RWPE2 (cell line): ENCODE measurements at regions not wholly inside any gene's neighbourhood (a gene's known extent, or its start where the extent isn't known, plus 50 kb on each side); places are given as distances from the start of the nearest gene placed in this dataset.
A peak's percentile ranks its signal among the peaks of the same experiment; 100 is the strongest.

Experiments
- ATAC-seq: fragments of 200-7000 bp; cut with Tn5 transposase; 3 replicates; pipeline ENCODE4 v1.9.1; 2021; ENCODE audit warnings: low read depth
- DNase-seq: peaks from one replicate; pipeline ENCODE4 v3.0.0-alpha.2; 2020; ENCODE audit warnings: low spot score
- H3K27ac ChIP-seq: fragments of 450-650 bp; 2 replicates; pipeline ENCODE4 v1.5.1; 2017; ENCODE audit warnings: mild to moderate bottlenecking; ENCODE audit not compliant: poor library complexity, severe bottlenecking
- H3K27me3 ChIP-seq: fragments of 250-450 bp; sonication (Bioruptor Pico); 2 replicates; pipeline ENCODE4 v1.5.1; 2021; ENCODE audit warnings: mild to moderate bottlenecking, moderate library complexity; ENCODE audit not compliant: insufficient read depth, poor library complexity, severe bottlenecking
- H3K36me3 ChIP-seq: fragments of 250-450 bp; sonication (Bioruptor Pico); 2 replicates; pipeline ENCODE4 v1.5.1; 2020; ENCODE audit warnings: low read depth, mild to moderate bottlenecking, moderate library complexity
- H3K4me1 ChIP-seq: fragments of 250-450 bp; sonication (Bioruptor Pico); 2 replicates; pipeline ENCODE4 v1.5.1; 2021; ENCODE audit warnings: mild to moderate bottlenecking, moderate library complexity; ENCODE audit not compliant: insufficient read depth, poor library complexity, severe bottlenecking
- H3K4me3 ChIP-seq: fragments of 250-450 bp; sonication (Bioruptor Pico); 2 replicates; pipeline ENCODE4 v1.5.1; 2021; ENCODE audit warnings: mild to moderate bottlenecking, moderate library complexity; ENCODE audit not compliant: severe bottlenecking
- H3K9me3 ChIP-seq: fragments of 250-450 bp; sonication (Bioruptor Pico); 2 replicates; pipeline ENCODE4 v1.5.1; 2021; ENCODE audit warnings: mild to moderate bottlenecking, moderate library complexity; ENCODE audit not compliant: severe bottlenecking
- TF ChIP-seq, protein P1 (sequence below): fragments of 450-650 bp; IDR thresholded peaks from one replicate; pipeline ENCODE4 v1.5.1; 2017; ENCODE audit warnings: mild to moderate bottlenecking, moderate library complexity; ENCODE audit not compliant: poor library complexity, severe bottlenecking

DNA sequence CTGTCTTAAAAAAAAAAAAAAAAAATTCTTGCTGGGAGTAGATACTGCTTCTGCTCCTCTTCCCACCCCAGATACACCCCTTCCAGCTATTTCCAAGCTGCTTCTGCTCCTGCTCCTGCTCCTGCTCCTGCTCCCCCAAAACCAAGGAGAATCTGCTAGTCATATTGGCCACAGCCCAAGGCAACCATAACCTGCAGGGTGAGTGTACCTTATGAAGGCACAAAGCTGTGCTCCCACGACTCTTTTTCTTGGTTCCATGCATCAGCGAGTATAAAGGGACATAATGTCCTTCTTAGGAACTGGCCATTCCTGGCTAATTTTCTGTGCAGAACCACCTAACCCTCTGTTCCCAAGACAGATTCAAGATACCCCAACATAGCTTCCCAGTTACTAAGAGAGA lies 129.5 kb upstream of the CDK1 start:
- Histone ChIP-seq H3K4me3 (no peak overlapping the region), H3K27ac (no peak overlapping the region), H3K4me1 (no peaks in the 10 kb centered on the region), H3K36me3 (no peaks in the 10 kb centered on the region), H3K27me3 (no peaks in the 10 kb centered on the region), H3K9me3 (no peaks in the 10 kb centered on the region)
- ATAC-seq (no peak), DNase-seq (no peak)
- TF ChIP-seq, protein P1, sequence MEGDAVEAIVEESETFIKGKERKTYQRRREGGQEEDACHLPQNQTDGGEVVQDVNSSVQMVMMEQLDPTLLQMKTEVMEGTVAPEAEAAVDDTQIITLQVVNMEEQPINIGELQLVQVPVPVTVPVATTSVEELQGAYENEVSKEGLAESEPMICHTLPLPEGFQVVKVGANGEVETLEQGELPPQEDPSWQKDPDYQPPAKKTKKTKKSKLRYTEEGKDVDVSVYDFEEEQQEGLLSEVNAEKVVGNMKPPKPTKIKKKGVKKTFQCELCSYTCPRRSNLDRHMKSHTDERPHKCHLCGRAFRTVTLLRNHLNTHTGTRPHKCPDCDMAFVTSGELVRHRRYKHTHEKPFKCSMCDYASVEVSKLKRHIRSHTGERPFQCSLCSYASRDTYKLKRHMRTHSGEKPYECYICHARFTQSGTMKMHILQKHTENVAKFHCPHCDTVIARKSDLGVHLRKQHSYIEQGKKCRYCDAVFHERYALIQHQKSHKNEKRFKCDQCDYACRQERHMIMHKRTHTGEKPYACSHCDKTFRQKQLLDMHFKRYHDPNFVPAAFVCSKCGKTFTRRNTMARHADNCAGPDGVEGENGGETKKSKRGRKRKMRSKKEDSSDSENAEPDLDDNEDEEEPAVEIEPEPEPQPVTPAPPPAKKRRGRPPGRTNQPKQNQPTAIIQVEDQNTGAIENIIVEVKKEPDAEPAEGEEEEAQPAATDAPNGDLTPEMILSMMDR: no peak

DNA sequence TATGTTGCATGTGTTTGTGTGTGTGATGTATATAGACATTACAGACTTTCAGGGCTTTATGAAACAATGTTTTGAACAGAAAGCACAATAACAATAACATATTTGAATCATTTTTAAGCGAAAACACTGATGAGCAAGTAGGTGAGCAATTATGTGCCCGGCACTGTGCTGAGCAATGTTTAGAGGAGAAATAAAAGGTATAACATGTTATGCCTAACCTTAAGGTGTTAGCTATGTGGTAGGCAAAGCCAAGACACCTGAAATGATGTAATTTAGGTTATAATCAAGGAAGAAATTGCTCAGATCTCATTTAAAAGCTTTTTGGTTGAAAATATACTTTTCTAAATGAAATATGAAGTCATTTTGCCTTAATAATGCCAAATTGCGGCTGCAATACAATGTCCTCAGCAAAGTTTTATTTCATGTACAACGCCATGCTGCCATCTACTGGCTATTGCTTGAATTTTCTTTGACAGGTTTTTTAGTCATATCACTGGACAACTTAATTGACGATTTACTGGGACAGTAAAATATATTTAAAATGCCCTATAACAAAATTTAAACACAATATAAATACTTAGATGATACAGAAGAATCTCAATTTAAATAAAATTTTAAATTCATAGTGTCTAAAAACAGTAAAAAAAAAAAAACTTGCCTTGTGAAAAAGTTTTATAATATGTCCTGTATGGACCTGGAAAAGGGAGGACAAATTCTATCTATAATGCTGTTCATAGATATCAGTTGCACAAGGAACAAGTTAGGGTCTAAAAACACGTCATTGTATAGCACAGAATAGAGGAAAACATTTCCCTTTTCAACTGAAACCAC lies 131.1 kb upstream of the CDK1 start:
- ATAC-seq: peak; percentile 40; the same call in 1 of the 3 replicates
- no peak overlapping the region for H3K27ac ChIP-seq
- no peak for DNase-seq
- H3K36me3 ChIP-seq: no peaks in the 10 kb centered on the region
- no peaks in the 10 kb centered on the region for H3K4me1 ChIP-seq
- no peaks in the 10 kb centered on the region for H3K9me3 ChIP-seq
- TF ChIP-seq, protein P1: peak; percentile 85
- H3K4me3 ChIP-seq: no peak overlapping the region
- no peaks in the 10 kb centered on the region for H3K27me3 ChIP-seq

DNA sequence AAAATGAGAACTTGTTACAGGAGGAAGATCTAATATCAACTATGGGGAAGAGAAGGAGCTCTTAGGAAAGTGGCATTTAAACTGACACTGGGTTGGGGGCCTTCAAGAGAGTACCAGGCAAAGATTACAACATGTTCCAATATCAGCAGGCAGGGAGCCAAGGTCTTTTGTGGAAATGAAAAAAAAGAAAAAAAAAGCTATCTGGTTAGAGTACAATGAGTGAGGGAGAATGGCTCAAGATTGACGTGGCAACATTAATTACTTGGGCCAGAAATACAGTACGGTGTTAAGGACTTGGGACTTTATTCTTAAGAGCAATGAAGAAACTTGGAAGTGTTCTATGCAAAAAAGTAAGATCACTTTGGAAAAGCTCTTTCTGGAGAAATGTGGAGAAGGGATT lies 132.3 kb upstream of the CDK1 start:
- no peak for ATAC-seq
- H3K4me1 ChIP-seq: no peaks in the 10 kb centered on the region
- H3K27me3 ChIP-seq: no peaks in the 10 kb centered on the region
- H3K27ac ChIP-seq: no peak overlapping the region
- no peak for DNase-seq
- TF ChIP-seq, protein P1: no peak
- no peaks in the 10 kb centered on the region for H3K36me3 ChIP-seq
- H3K9me3 ChIP-seq: no peaks in the 10 kb centered on the region
- no peak overlapping the region for H3K4me3 ChIP-seq

DNA sequence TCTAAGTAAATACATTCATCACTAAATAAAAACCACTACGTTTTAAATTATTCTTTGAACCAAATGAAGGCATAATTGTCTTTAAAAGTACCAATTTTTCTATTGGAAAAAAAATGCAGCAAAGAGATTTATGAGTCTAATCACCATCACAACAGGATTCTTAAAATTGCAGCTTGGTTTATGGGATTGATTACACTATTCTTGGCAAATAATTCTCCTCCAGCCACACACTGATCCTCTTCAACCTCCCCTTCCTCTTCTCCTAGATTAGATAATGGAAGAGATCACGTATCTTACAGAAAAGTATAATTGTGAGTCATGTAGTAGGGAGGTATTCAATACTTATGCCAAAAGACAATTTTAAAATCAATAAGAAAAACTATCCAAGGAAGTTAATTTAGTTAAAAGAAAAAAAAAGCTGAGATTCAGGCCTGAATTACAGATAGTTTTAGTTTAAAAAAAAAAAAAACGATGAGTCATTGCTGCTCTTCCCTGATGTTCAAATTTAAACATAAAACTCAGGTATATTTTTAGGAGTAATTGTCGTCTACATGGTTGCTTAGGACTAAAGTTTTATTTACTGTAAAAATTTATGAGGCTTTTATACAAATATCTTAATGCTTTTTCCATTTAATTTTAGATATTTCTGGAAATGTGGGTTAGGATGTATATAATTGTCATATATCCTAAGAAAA lies 133.7 kb upstream of the CDK1 start:
- TF ChIP-seq, protein P1: no peak
- no peaks in the 10 kb centered on the region for H3K9me3 ChIP-seq
- H3K4me3 ChIP-seq: no peak overlapping the region
- no peaks in the 10 kb centered on the region for H3K36me3 ChIP-seq
- no peaks in the 10 kb centered on the region for H3K4me1 ChIP-seq
- ATAC-seq: no peak
- no peaks in the 10 kb centered on the region for H3K27me3 ChIP-seq
- no peak overlapping the region for H3K27ac ChIP-seq
- no peak for DNase-seq

DNA sequence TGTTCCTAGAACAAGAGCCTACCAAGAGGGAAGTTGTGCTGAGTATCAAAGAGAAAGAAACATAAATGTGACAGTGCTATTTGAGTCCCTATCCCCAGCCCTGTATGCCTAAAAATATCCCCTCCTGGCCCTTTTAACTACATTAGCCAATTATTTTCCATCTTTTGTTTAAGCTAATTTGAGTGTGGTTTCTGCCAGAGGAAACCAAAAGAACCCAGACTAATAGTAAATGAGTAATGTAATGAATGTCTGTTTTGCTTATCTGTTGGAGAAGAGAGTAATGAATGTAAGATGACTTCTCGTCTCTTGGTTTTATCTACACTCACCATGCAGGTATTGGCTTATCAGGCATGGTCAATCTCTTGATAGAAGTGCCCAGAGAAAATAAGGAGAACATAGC lies 134.4 kb upstream of the CDK1 start:
- DNase-seq: no peak
- no peaks in the 10 kb centered on the region for H3K4me1 ChIP-seq
- no peaks in the 10 kb centered on the region for H3K9me3 ChIP-seq
- no peaks in the 10 kb centered on the region for H3K27me3 ChIP-seq
- no peaks in the 10 kb centered on the region for H3K36me3 ChIP-seq
- TF ChIP-seq, protein P1: no peak
- no peak for ATAC-seq
- H3K4me3 ChIP-seq: no peak overlapping the region
- H3K27ac ChIP-seq: no peak overlapping the region
